Transverse colon (tissue), 4 donors: ENCODE measurements at regions not wholly inside any gene's neighbourhood (a gene's known extent, or its start where the extent isn't known, plus 50 kb on each side); places are given as distances from the start of the nearest gene placed in this dataset.

Experiments used
- DNase-seq: peaks from one replicate; pipeline ENCODE4 v3.0.0-alpha.2; 2019
- H3K27ac ChIP-seq, 4 donors: fragments of 200-600 bp; sonication (generic); 2 replicates each; pipeline ENCODE4 v1.5.1; 2016 to 2018; ENCODE audit warnings: inconsistent platforms in 4 of 4
- H3K27me3 ChIP-seq: fragments of 200-600 bp; sonication (generic); 2 replicates; pipeline ENCODE4 v1.5.1; 2017; ENCODE audit warnings: inconsistent platforms
- H3K36me3 ChIP-seq, 4 donors: fragments of 200-600 bp; sonication (generic); 2 replicates each; pipeline ENCODE4 v1.5.1; 2017 to 2019; ENCODE audit warnings: inconsistent platforms in 4 of 4
- H3K4me1 ChIP-seq, 4 donors: fragments of 200-600 bp; sonication (generic); 2 replicates each; pipeline ENCODE4 v1.5.1; 2017 to 2020; ENCODE audit warnings: inconsistent platforms in 4 of 4
- H3K4me3 ChIP-seq, 4 donors: fragments of 200-600 bp; sonication (generic); 1 replicate in 1 of 4; 2 replicates in 3 of 4; pipeline versions ENCODE4 v1.5.1 to v1.6.1; 2017 to 2019; ENCODE audit warnings: inconsistent platforms in 4 of 4
- H3K9me3 ChIP-seq, 2 donors: fragments of 200-600 bp; sonication (generic); 2 replicates each; pipeline ENCODE4 v1.5.1; 2017 to 2019; ENCODE audit warnings: inconsistent platforms in 2 of 2
- EP300 ChIP-seq: sonication (generic); formaldehyde crosslinking; IDR thresholded peaks from one replicate; pipeline ENCODE4 v1.6.1; 2017; ENCODE audit warnings: antibody characterized with exemption, low read depth
- POLR2A ChIP-seq: fragments of 450-650 bp; IDR thresholded peaks from one replicate; pipeline ENCODE4 v1.6.1; 2016; ENCODE audit warnings: antibody characterized with exemption, mild to moderate bottlenecking, moderate library complexity
- POLR2AphosphoS5 ChIP-seq, 3 donors: sonication (generic); formaldehyde crosslinking; IDR thresholded peaks; one replicate each; pipeline ENCODE4 v1.6.1; 2016; ENCODE audit warnings: antibody characterized with exemption in 3 of 3
- WGBS, 2 donors: methylation state at CpG; one replicate each; pipeline ENCODE4 v1.1.5; 2018; ENCODE audit warnings: low coverage in 1 of 2; 5-methylcytosine and 5-hydroxymethylcytosine counted together
- in situ Hi-C, 4 donors: fragments of 200-750 bp; cut with MboI; loops; one replicate each; pipeline versions ENCODE4 v1.15.0 to v1.15.1; 2017; ENCODE audit warnings: low sequenced_read_pairs in 3 of 4, low pct_ligation_motif_present in 1 of 4, low pct_unique_long_range_greater_than_20kb in 1 of 4
- intact Hi-C: fragments of 100-400 bp; cut with DNase I; formaldehyde crosslinking; loops from one replicate; pipeline ENCODE4 v1.15.1; 2023; ENCODE audit warnings: low total_unique reads
- TF ChIP-seq, protein P1 (sequence below), 5 experiments: fragments of 200-600 bp in 3 of 5; fragments of 450-650 bp in 2 of 5; sonication (generic) in 3 of 5; IDR thresholded peaks; 1 replicate in 2 of 5; 2 replicates in 3 of 5; pipeline ENCODE4 v1.5.1; 2016 to 2017; ENCODE audit warnings: antibody characterized with exemption in 5 of 5, inconsistent platforms in 3 of 5, mild to moderate bottlenecking in 2 of 5, moderate library complexity in 1 of 5

DNA sequence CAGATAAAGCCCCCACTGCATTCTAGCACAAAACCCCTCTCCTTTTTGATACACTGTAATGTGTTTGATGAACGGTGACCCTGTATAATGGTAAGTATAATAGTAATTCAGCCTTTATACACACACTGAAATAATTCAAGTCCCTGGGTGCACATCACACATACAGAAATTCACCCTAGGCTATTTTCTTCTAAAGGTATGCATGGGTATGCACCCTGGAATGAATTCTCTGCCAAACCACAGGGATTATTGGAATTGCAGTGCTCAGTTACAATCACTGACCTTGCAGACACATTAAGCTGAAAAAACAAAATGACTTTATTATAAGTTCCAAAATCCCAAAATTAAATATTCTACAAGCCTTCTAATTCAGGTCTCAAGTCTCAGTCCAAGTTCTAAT, 245.9 kb upstream of the FAT3 start:
- intact Hi-C loops (no loop called here), in situ Hi-C loops (no loop called here)
- 80% methylated on average over 1 of the region's 1 CpG; no CpG with 5 or more reads in 1 of the 2 donors for WGBS, 2 donors
- no peak overlapping the region for H3K27ac ChIP-seq
- no peaks in the 10 kb centered on the region for H3K27me3 ChIP-seq
- DNase-seq, result no peak
- H3K9me3 ChIP-seq, result no peaks in the 10 kb centered on the region
- TF ChIP-seq POLR2AphosphoS5 (IDR thresholded peaks at IDR 0.05) (no peak), EP300 (no peak), POLR2A (no peak)
- TF ChIP-seq, protein P1, sequence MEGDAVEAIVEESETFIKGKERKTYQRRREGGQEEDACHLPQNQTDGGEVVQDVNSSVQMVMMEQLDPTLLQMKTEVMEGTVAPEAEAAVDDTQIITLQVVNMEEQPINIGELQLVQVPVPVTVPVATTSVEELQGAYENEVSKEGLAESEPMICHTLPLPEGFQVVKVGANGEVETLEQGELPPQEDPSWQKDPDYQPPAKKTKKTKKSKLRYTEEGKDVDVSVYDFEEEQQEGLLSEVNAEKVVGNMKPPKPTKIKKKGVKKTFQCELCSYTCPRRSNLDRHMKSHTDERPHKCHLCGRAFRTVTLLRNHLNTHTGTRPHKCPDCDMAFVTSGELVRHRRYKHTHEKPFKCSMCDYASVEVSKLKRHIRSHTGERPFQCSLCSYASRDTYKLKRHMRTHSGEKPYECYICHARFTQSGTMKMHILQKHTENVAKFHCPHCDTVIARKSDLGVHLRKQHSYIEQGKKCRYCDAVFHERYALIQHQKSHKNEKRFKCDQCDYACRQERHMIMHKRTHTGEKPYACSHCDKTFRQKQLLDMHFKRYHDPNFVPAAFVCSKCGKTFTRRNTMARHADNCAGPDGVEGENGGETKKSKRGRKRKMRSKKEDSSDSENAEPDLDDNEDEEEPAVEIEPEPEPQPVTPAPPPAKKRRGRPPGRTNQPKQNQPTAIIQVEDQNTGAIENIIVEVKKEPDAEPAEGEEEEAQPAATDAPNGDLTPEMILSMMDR (IDR thresholded peaks at IDR 0.05), result no peak
- no peak overlapping the region for H3K4me3 ChIP-seq
- no peaks in the 10 kb centered on the region for H3K4me1 ChIP-seq
- H3K36me3 ChIP-seq, result no peaks in the 10 kb centered on the region

- in situ Hi-C loops, result no loop called here
Measured at GRCh38 chr11:91972665-91973266, 251.9 kb upstream of the FAT3 start.

GRCh38 chr11:91970624-91971023, 254.0 kb upstream of the FAT3 start:
- Histone ChIP-seq H3K4me3 (no peak overlapping the region), H3K9me3 (no peaks in the 10 kb centered on the region), H3K36me3 (no peaks in the 10 kb centered on the region), H3K4me1 (no peaks in the 10 kb centered on the region), H3K27ac (no peak overlapping the region), H3K27me3 (no peaks in the 10 kb centered on the region)
- no peak for TF ChIP-seq POLR2AphosphoS5 (IDR thresholded peaks at IDR 0.05)
- TF ChIP-seq EP300, result no peak
- TF ChIP-seq POLR2A, result no peak
- TF ChIP-seq, protein P1 (IDR thresholded peaks at IDR 0.05), result no peak
- in situ Hi-C loops, result no loop called here
- intact Hi-C loops, result no loop called here
- no peak for DNase-seq

More at GRCh38 chr11:91972665-91973266, 251.9 kb upstream of the FAT3 start:
- H3K4me1 ChIP-seq, result no peaks in the 10 kb centered on the region
- intact Hi-C loops, result no loop called here
- no peaks in the 10 kb centered on the region for H3K27me3 ChIP-seq
- H3K9me3 ChIP-seq, result no peaks in the 10 kb centered on the region
- 78 to 89% methylated on average over 2 to 3 of the region's 3 CpGs for WGBS, 2 donors
- no peak overlapping the region for H3K27ac ChIP-seq
- no peak for DNase-seq
- H3K4me3 ChIP-seq, result no peak overlapping the region
- no peaks in the 10 kb centered on the region for H3K36me3 ChIP-seq
- TF ChIP-seq POLR2A, result no peak
- TF ChIP-seq, protein P1 (IDR thresholded peaks at IDR 0.05), result no peak
- no peak for TF ChIP-seq EP300
- TF ChIP-seq POLR2AphosphoS5 (IDR thresholded peaks at IDR 0.05), result no peak

DNA sequence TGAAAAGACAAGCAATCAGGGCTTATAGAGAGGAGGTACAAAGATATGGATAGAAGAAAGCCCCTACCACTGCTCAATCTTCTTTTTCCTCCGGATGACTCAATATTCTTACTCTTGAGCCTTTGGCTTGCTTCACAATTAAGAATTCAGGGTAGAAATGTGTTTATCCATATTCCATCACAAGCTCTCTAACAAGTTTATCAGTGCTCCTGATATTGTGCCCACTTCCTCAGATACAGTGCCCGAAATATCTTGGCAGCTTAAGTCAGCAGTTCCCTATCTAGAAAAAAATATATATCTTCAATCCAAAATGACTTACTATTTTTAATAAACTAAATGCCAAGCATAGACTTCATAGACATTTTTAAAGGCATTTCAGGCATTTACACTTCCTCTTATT, 255.1 kb upstream of the FAT3 start:
- H3K4me3 ChIP-seq, result no peak overlapping the region
- TF ChIP-seq EP300, result no peak
- TF ChIP-seq POLR2A, result no peak
- TF ChIP-seq POLR2AphosphoS5 (IDR thresholded peaks at IDR 0.05), result no peak
- TF ChIP-seq, protein P1 (IDR thresholded peaks at IDR 0.05), result no peak
- no peaks in the 10 kb centered on the region for H3K4me1 ChIP-seq
- H3K36me3 ChIP-seq, result no peaks in the 10 kb centered on the region
- no peaks in the 10 kb centered on the region for H3K9me3 ChIP-seq
- no peak overlapping the region for H3K27ac ChIP-seq
- H3K27me3 ChIP-seq, result no peaks in the 10 kb centered on the region
- 72 to 78% methylated on average over 2 of the region's 2 CpGs for WGBS, 2 donors
- intact Hi-C loops, result no loop called here
- in situ Hi-C loops, result no loop called here
- no peak for DNase-seq
